Brain microvascular endothelial cell (primary cell): ENCODE measurements at regions not wholly inside any gene's neighbourhood (a gene's known extent, or its start where the extent isn't known, plus 50 kb on each side); places are given as distances from the start of the nearest gene placed in this dataset.

Experiments used
- DNase-seq: peaks from one replicate; pipeline ENCODE4 v3.0.0-alpha.2; 2020
- H3K27ac ChIP-seq: fragments of 250-450 bp; sonication (Bioruptor Pico); 2 replicates; pipeline ENCODE4 v1.5.1; 2020; ENCODE audit warnings: mild to moderate bottlenecking, moderate library complexity
- H3K27me3 ChIP-seq: fragments of 250-450 bp; sonication (Bioruptor Pico); replicated peaks from 2 replicates; pipeline ENCODE4 v1.5.1; 2020; ENCODE audit warnings: mild to moderate bottlenecking
- H3K36me3 ChIP-seq: fragments of 250-450 bp; sonication (Bioruptor Pico); replicated peaks from 2 replicates; pipeline ENCODE4 v1.5.1; 2020; ENCODE audit warnings: mild to moderate bottlenecking
- H3K4me3 ChIP-seq: 2 replicates; pipeline ENCODE4 v1.5.1; 2011; ENCODE audit warnings: low read depth, mild to moderate bottlenecking, control low read depth, low read length, moderate library complexity
- CTCF ChIP-seq: IDR thresholded peaks from 2 replicates; pipeline ENCODE4 v1.5.1; 2011; ENCODE audit warnings: low read depth, mild to moderate bottlenecking, moderate library complexity, low read length, control low read depth, inconsistent platforms; ENCODE audit errors: missing control alignments
- in situ Hi-C: cut with HindIII; loops from 2 replicates; pipeline ENCODE4 v1.10.0; 2017; ENCODE audit warnings: low sequenced_read_pairs, low pct_ligation_motif_present

- no peaks in the 10 kb centered on the region for H3K27me3 ChIP-seq
- no peaks in the 10 kb centered on the region for H3K36me3 ChIP-seq
- no peak for TF ChIP-seq CTCF
- in situ Hi-C loops = no loop called here
- DNase-seq = no peak
- H3K4me3 ChIP-seq = no peak overlapping the region
- no peak overlapping the region for H3K27ac ChIP-seq
Measured at GRCh38 chr7:3201937-3202710, 98.9 kb upstream of the SDK1 start.

- in situ Hi-C loops = no loop called here
- no peak for TF ChIP-seq CTCF
Measured at GRCh38 chr7:3204526-3204925, 96.5 kb upstream of the SDK1 start.

GRCh38 chr7:3206101-3206500, 95.0 kb upstream of the SDK1 start:
- H3K27ac ChIP-seq = no peak overlapping the region
- H3K4me3 ChIP-seq = no peak overlapping the region
- TF ChIP-seq CTCF = no peak
- no peaks in the 10 kb centered on the region for H3K36me3 ChIP-seq
- H3K27me3 ChIP-seq = no peaks in the 10 kb centered on the region
- no peak for DNase-seq
- in situ Hi-C loops = no loop called here

More at GRCh38 chr7:3204526-3204925, 96.5 kb upstream of the SDK1 start:
- Histone ChIP-seq H3K36me3 (no peaks in the 10 kb centered on the region), H3K4me3 (no peak overlapping the region), H3K27ac (no peak overlapping the region), H3K27me3 (no peaks in the 10 kb centered on the region)
- DNase-seq = no peak

- Histone ChIP-seq H3K27ac (no peak overlapping the region), H3K27me3 (no peaks in the 10 kb centered on the region), H3K4me3 (no peak overlapping the region), H3K36me3 (no peaks in the 10 kb centered on the region)
- in situ Hi-C loops = no loop called here
- no peak for DNase-seq
- no peak for TF ChIP-seq CTCF
Measured at GRCh38 chr7:3206771-3207191, 94.3 kb upstream of the SDK1 start.

- no peak overlapping the region for H3K27ac ChIP-seq
- TF ChIP-seq CTCF = no peak
- no peak overlapping the region for H3K4me3 ChIP-seq
- H3K36me3 ChIP-seq = no peaks in the 10 kb centered on the region
- no peaks in the 10 kb centered on the region for H3K27me3 ChIP-seq
- in situ Hi-C loops = no loop called here
- DNase-seq = no peak
Measured at GRCh38 chr7:3207387-3207902, 93.6 kb upstream of the SDK1 start.
